HepG2 (cell line): ENCODE measurements at regions not wholly inside any gene's neighbourhood (a gene's known extent, or its start where the extent isn't known, plus 50 kb on each side); places are given as distances from the start of the nearest gene placed in this dataset.
"Not testable (repeated sequence)": the region's sequence is repeated elsewhere in the genome, so short reads cannot be mapped to it uniquely, and the experiment has no call there.

ENCODE experiments used
- ATAC-seq: fragments of 200-7000 bp; cut with Tn5 transposase; 3 replicates; pipeline ENCODE4 v1.9.1; 2020; ENCODE audit warnings: mild to moderate bottlenecking, moderate library complexity
- BruUV-seq: library from RNA; stranded (reverse); fragments of 400-500 nt; replicated peaks from 2 replicates; lab custom pipeline; 2021; lab: Mats Ljungman, UMichigan
- CTCF ChIA-PET: fragments of 300-600 bp; formaldehyde crosslinking; extraction: SDS; loops from one replicate; lab custom pipeline; 2021; ENCODE audit warnings: low total read pairs, inconsistent platforms, low intra/inter-chr PET ratio; lab: Yijun Ruan, JAX
- POLR2A ChIA-PET: fragments of 350-600 bp; sonication (Branson Sonifier 250); formaldehyde crosslinking; loops from one replicate; lab custom pipeline; 2020; ENCODE audit warnings: antibody characterized with exemption, inconsistent platforms; lab: Yijun Ruan, JAX
- DNase-seq: peaks from one replicate; pipeline ENCODE4 v3.0.0-alpha.2; 2015; ENCODE audit warnings: low spot score
- FAIRE-seq: peaks from 3 replicates; lab custom pipeline; 2011; peaks lifted over from hg19 to GRCh38; lab: Jason Lieb, UNC
- H2AFZ ChIP-seq: one replicate; pipeline ENCODE4 v1.6.1; 2011; ENCODE audit warnings: low read length, inconsistent platforms
- H3K27ac ChIP-seq: fragments of 300-600 bp; 3 replicates; pipeline ENCODE4 v1.8.0; 2011; ENCODE audit warnings: mixed run types, mild to moderate bottlenecking, mixed read lengths, low read length, inconsistent platforms; ENCODE audit not compliant: insufficient read depth; ENCODE audit errors: extremely low read length
- H3K27me3 ChIP-seq, 2 experiments: fragments of 200-600 bp in 1 of 2; 2 replicates in 1 of 2; 3 replicates in 1 of 2; pipeline versions ENCODE4 v1.6.0 to v1.8.0; 2011; ENCODE audit warnings: low read length in 2 of 2, mild to moderate bottlenecking in 2 of 2, moderate library complexity in 2 of 2, inconsistent platforms in 1 of 2; ENCODE audit not compliant: insufficient read depth in 2 of 2, control insufficient read depth in 1 of 2
- H3K36me3 ChIP-seq, 2 experiments: fragments of 200-600 bp in 1 of 2; replicated peaks in 1 of 2; 2 replicates in 1 of 2; 3 replicates in 1 of 2; pipeline versions ENCODE4 v1.5.1 to v1.8.0; 2011; ENCODE audit warnings: low read length in 2 of 2, inconsistent platforms in 1 of 2; ENCODE audit not compliant: insufficient read depth in 2 of 2, control insufficient read depth in 1 of 2
- H3K4me1 ChIP-seq: 2 replicates; pipeline ENCODE4 v1.5.1; 2012; ENCODE audit warnings: low read length, inconsistent platforms; ENCODE audit not compliant: insufficient read depth
- H3K4me2 ChIP-seq: 2 replicates; pipeline ENCODE4 v1.6.0; 2011; ENCODE audit warnings: low read depth, low read length, inconsistent platforms
- H3K4me3 ChIP-seq, 3 experiments: fragments of 200-600 bp in 1 of 3; sonication (generic), shearing (Covaris generic) in 1 of 3; replicated peaks in 1 of 3; 2 replicates each; pipeline ENCODE4 v1.5.1; 2011 to 2016; ENCODE audit warnings: low read length in 3 of 3, inconsistent platforms in 2 of 3, low read depth in 2 of 3, mild to moderate bottlenecking in 2 of 3, control low read depth in 1 of 3, mixed read lengths in 1 of 3; ENCODE audit not compliant: insufficient read depth in 1 of 3
- H3K79me2 ChIP-seq: one replicate; pipeline ENCODE4 v1.6.1; 2011; ENCODE audit warnings: low read length, inconsistent platforms; ENCODE audit not compliant: insufficient read depth
- H3K9ac ChIP-seq: 2 replicates; pipeline ENCODE4 v1.6.0; 2011; ENCODE audit warnings: mild to moderate bottlenecking, low read depth, low read length, inconsistent platforms; ENCODE audit not compliant: insufficient read depth
- H3K9me3 ChIP-seq: 2 replicates; pipeline ENCODE4 v1.5.1; 2012; ENCODE audit warnings: mild to moderate bottlenecking, low read length
- H4K20me1 ChIP-seq: 2 replicates; pipeline ENCODE4 v1.6.0; 2011; ENCODE audit warnings: inconsistent platforms, mild to moderate bottlenecking, low read length, moderate library complexity; ENCODE audit not compliant: insufficient read depth
- ATAD3A ChIP-seq: sonication (generic); formaldehyde crosslinking; IDR thresholded peaks from 2 replicates; pipeline ENCODE4 v1.4.0; 2020; ENCODE audit warnings: missing genetic modification reagents
- ATM ChIP-seq: fragments of 450-650 bp; IDR thresholded peaks from 2 replicates; pipeline ENCODE4 v1.7.1; 2017; ENCODE audit warnings: mild to moderate bottlenecking, borderline replicate concordance
- CBFB ChIP-seq: sonication (generic); formaldehyde crosslinking; IDR thresholded peaks from 2 replicates; pipeline ENCODE4 v1.4.0; 2020; ENCODE audit warnings: missing genetic modification reagents
- GATAD2A ChIP-seq: IDR thresholded peaks from 2 replicates; pipeline ENCODE4 v1.6.1; 2016
- HES4 ChIP-seq: sonication (generic); formaldehyde crosslinking; IDR thresholded peaks from 2 replicates; pipeline ENCODE4 v1.9.0; 2021; ENCODE audit warnings: mild to moderate bottlenecking, missing genetic modification reagents, borderline replicate concordance
- HMG20B ChIP-seq: conservative IDR thresholded peaks from 2 replicates; pipeline ENCODE4 v1.6.1; 2016; ENCODE audit warnings: missing genetic modification reagents, missing compliant biosample characterization
- MBD4 ChIP-seq: IDR thresholded peaks from 2 replicates; pipeline ENCODE4 v1.6.1; 2012; ENCODE audit warnings: low read length, inconsistent platforms, borderline replicate concordance
- MBNL3 ChIP-seq: fragments of 250-450 bp; sonication (Bioruptor Pico); conservative IDR thresholded peaks from 2 replicates; pipeline ENCODE4 v1.8.0; 2022; ENCODE audit warnings: mild to moderate bottlenecking, inconsistent platforms
- MIER2 ChIP-seq: IDR thresholded peaks from 2 replicates; pipeline ENCODE4 v1.6.1; 2016; ENCODE audit warnings: missing biosample characterization, missing genetic modification reagents
- NRL ChIP-seq: sonication (generic); formaldehyde crosslinking; IDR thresholded peaks from 2 replicates; pipeline ENCODE4 v1.5.0; 2020; ENCODE audit warnings: missing genetic modification reagents, mild to moderate bottlenecking, moderate library complexity, borderline replicate concordance
- RFXANK ChIP-seq: IDR thresholded peaks from 2 replicates; pipeline ENCODE4 v1.6.1; 2016
- RNF219 ChIP-seq: sonication (generic); formaldehyde crosslinking; IDR thresholded peaks from 2 replicates; pipeline ENCODE4 v1.5.0; 2020; ENCODE audit warnings: mild to moderate bottlenecking, missing genetic modification reagents
- SIN3A ChIP-seq: IDR thresholded peaks from 2 replicates; pipeline ENCODE4 v1.6.1; 2011; ENCODE audit warnings: low read depth, mild to moderate bottlenecking, control low read depth, low read length, borderline replicate concordance
- SIX1 ChIP-seq: sonication (generic); formaldehyde crosslinking; IDR thresholded peaks from 2 replicates; pipeline ENCODE4 v1.4.0; 2020; ENCODE audit warnings: missing genetic modification reagents, borderline replicate concordance
- SMC3 ChIP-seq: IDR thresholded peaks from 2 replicates; pipeline ENCODE4 v1.6.1; 2011; ENCODE audit warnings: low read length, improper control_type of control experiment
- SP5 ChIP-seq: IDR thresholded peaks from 2 replicates; pipeline ENCODE4 v1.6.1; 2016; ENCODE audit warnings: low read depth, borderline replicate concordance
- ZBTB14 ChIP-seq: sonication (generic); formaldehyde crosslinking; IDR thresholded peaks from 2 replicates; pipeline ENCODE4 v1.4.0; 2020; ENCODE audit warnings: missing genetic modification reagents
- ZNF136 ChIP-seq: sonication (generic); formaldehyde crosslinking; IDR thresholded peaks from 2 replicates; pipeline ENCODE4 v1.8.1; 2022; ENCODE audit warnings: low read depth, mild to moderate bottlenecking, moderate library complexity, missing genetic modification reagents
- ZNF558 ChIP-seq: sonication (generic); formaldehyde crosslinking; IDR thresholded peaks from 2 replicates; pipeline ENCODE4 v1.9.0; 2022; ENCODE audit warnings: mild to moderate bottlenecking, missing genetic modification reagents, borderline replicate concordance
- WGBS: methylation state at CpG from one replicate; pipeline ENCODE4 v1.1.6; 2017; ENCODE audit warnings: low lambda C conversion rate; 5-methylcytosine and 5-hydroxymethylcytosine counted together
- in situ Hi-C: cut with HindIII; loops from 2 replicates; pipeline ENCODE4 v1.10.0; 2017; ENCODE audit warnings: low pct_unique_long_range_greater_than_20kb; ENCODE audit not compliant: extremely low pct_ligation_motif_present
- intact Hi-C: fragments of 100-400 bp; cut with micrococcal nuclease; formaldehyde crosslinking; loops from one replicate; pipeline ENCODE4 v1.10.0; 2022; ENCODE audit not compliant: unreplicated experiment

GRCh38 chr3:20240154-20240883, 54.3 kb upstream of the SGO1 start:
- TF ChIP-seq SMC3 (no peak), ATAD3A (CRISPR knock-in tag) (no peak), ZNF136 (CRISPR knock-in tag) (no peak), ATM (no peak), GATAD2A (no peak), NRL (CRISPR knock-in tag) (no peak), SP5 (CRISPR knock-in tag) (no peak), HES4 (no peak), ZNF558 (CRISPR knock-in tag) (no peak), RFXANK (CRISPR knock-in tag) (no peak), SIX1 (no peak), SIN3A (no peak), RNF219 (CRISPR knock-in tag) (no peak), ZBTB14 (no peak), MBNL3 (CRISPR knock-in tag) (no peak), MBD4 (no peak), CBFB (CRISPR knock-in tag) (no peak), HMG20B (CRISPR knock-in tag) (no peak), MIER2 (no peak)
- CTCF ChIA-PET: no interaction called here

GRCh38 chr3:20238199-20238598, 52.2 kb upstream of the SGO1 start:
- not testable (repeated sequence) for H2AFZ ChIP-seq
- 78% methylated on average over 3 of the region's 3 CpGs for WGBS

More at GRCh38 chr3:20240154-20240883, 54.3 kb upstream of the SGO1 start:
- no peak overlapping the region for H3K4me2 ChIP-seq
- POLR2A ChIA-PET: no interaction called here
- ATAC-seq: no peak
- no peaks in the 10 kb centered on the region for H4K20me1 ChIP-seq
- no peaks in the 10 kb centered on the region for H3K27me3 ChIP-seq
- H3K9ac ChIP-seq: no peak overlapping the region
- BruUV-seq: no TSS peak
- no peak overlapping the region for H3K27ac ChIP-seq
- no peak for FAIRE-seq
- H2AFZ ChIP-seq: no peak overlapping the region
- WGBS: no CpG with 5 or more reads among the region's 2 CpGs
- in situ Hi-C loops: loop anchor here (25.0 kb wide), 1 partner anchor 1647 kb away; no protein-coding TSS in a partner anchor
- H3K36me3 ChIP-seq: no peaks in the 10 kb centered on the region
- intact Hi-C loops: no loop called here
- H3K4me1 ChIP-seq: no peaks in the 10 kb centered on the region
- no peaks in the 10 kb centered on the region for H3K79me2 ChIP-seq
- H3K4me3 ChIP-seq: no peak overlapping the region
- DNase-seq: no peak
- H3K9me3 ChIP-seq: peaks cover 6% of the 10 kb centered on the region; the same call in 1 of the 2 replicates

More at GRCh38 chr3:20238199-20238598, 52.2 kb upstream of the SGO1 start:
- ATAC-seq, FAIRE-seq, H3K79me2 ChIP-seq, H3K4me1 ChIP-seq, CTCF ChIA-PET, POLR2A ChIA-PET, H4K20me1 ChIP-seq, H3K9ac ChIP-seq, intact Hi-C loops, H3K27me3 ChIP-seq, H3K9me3 ChIP-seq, H3K27ac ChIP-seq, BruUV-seq, H3K4me2 ChIP-seq, H3K4me3 ChIP-seq, H3K36me3 ChIP-seq, DNase-seq: not testable (repeated sequence)
- in situ Hi-C loops: loop anchor here (25.0 kb wide), 1 partner anchor 1649 kb away; no protein-coding TSS in a partner anchor
